GM18909 (cell line): ENCODE measurements at regions not wholly inside any gene's neighbourhood (a gene's known extent, or its start where the extent isn't known, plus 50 kb on each side); places are given as distances from the start of the nearest gene placed in this dataset.

ENCODE experiments used
- ATAC-seq: cut with Tn5 transposase; IDR thresholded peaks from one replicate; pipeline ENCODE4 v1.9.1; 2021; ENCODE audit warnings: mild to moderate bottlenecking; ENCODE audit not compliant: unreplicated experiment, poor library complexity

- no peak for ATAC-seq
Measured at GRCh38 chr9:104417296-104417695, 86.8 kb upstream of the OR13F1 start.

GRCh38 chr9:104429031-104429546 is 75.0 kb upstream of the OR13F1 start:
- ATAC-seq: no peak

DNA sequence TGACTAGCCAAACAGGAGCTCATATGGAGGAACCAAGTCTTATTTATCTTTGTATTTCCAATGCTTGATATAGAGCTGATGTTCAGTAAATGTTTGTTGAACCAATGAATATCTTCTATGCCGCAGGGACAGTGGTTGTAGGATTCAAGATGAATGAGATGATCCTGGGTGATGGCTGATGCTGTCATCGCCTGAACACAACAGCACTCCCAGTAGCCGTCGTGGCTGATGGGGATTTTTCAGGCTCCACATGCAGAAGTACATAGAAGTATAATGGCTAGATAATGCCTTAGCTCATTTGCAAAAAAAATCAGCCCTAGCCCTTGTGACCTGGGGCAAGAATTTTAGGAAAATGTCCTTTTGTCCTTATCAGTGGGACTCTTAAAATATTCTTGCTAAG is 69.0 kb upstream of the OR13F1 start:
- no peak for ATAC-seq

DNA sequence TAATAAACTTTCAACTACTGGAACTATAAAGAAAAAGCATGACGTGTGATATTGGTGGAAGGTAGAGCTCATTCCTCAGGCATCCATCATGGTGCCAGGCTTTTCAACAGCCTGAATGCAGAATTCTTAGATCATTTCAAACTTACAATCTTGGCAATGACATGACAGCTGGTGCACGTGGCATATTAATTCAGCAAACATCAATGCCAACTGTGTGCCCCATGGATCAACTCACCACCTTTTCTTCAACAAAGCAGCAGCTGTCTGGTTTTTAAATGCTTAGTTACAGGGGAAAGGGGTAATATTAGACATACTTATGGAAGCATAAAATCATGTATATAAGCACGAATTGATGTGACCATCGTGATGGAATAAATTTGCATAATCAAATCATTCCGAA is 56.0 kb upstream of the OR13F1 start:
- ATAC-seq: no peak
